ENCODE measurements at regions not wholly inside any gene's neighbourhood (a gene's known extent, or its start where the extent isn't known, plus 50 kb on each side); places are given as distances from the start of the nearest gene placed in this dataset.

DNA sequence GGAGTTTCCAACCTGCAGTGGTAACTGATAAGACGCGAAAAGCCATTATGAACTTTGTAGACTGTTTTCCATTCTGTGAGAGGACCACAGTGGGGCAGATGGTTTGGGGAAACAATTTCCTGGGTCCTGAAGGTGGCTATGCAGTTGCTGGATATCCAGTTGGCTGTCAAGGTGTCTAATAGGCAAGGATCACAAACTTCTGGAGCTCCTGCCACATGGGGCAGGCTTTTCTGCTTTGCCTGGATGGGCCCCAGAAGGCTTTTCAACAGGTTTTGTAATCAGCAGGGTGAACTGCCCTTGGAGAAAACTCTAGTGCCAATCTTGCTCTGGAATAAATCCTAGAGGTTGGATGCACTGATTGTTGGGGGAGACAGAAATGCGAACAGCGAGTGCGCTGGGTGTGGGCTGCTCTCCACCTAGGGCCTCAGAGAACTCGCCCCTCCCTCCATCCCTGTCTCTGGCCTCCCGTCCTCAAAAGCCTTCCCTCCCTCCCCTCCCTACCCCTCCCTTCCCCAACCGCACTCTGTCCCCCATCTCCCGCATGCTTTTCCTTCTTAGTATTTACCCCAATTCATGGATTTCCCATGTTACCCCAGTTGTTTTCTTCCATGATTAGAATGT, 210.3 kb upstream of the USP24 start:
- H3K4me1 ChIP-seq (ENCODE audit: control insufficient read depth, insufficient read depth, low read length), result peaks cover 6% of the 10 kb centered on the region
- no peak overlapping the region for H3K9ac ChIP-seq (ENCODE audit: low read length)
- H3K27ac ChIP-seq (ENCODE audit: low read depth, low read length), result no peak overlapping the region
- no peaks in the 10 kb centered on the region for H3K27me3 ChIP-seq (ENCODE audit: control insufficient read depth, insufficient read depth, low read length)
- H3K4me3 ChIP-seq (ENCODE audit: low read length), result no peak overlapping the region
- no peaks in the 10 kb centered on the region for H3K36me3 ChIP-seq (ENCODE audit: control insufficient read depth, insufficient read depth, low read length)

GRCh38 chr1:55423376-55423775, 208.2 kb upstream of the USP24 start:
- no peaks in the 10 kb centered on the region for H3K36me3 ChIP-seq (ENCODE audit: control insufficient read depth, insufficient read depth, low read length)
- H3K4me1 ChIP-seq (ENCODE audit: control insufficient read depth, insufficient read depth, low read length), result peaks cover 4% of the 10 kb centered on the region
- no peaks in the 10 kb centered on the region for H3K27me3 ChIP-seq (ENCODE audit: control insufficient read depth, insufficient read depth, low read length)
- no peak overlapping the region for H3K27ac ChIP-seq (ENCODE audit: low read depth, low read length)
- no peak overlapping the region for H3K4me3 ChIP-seq (ENCODE audit: low read length)
- no peak overlapping the region for H3K9ac ChIP-seq (ENCODE audit: low read length)

DNA sequence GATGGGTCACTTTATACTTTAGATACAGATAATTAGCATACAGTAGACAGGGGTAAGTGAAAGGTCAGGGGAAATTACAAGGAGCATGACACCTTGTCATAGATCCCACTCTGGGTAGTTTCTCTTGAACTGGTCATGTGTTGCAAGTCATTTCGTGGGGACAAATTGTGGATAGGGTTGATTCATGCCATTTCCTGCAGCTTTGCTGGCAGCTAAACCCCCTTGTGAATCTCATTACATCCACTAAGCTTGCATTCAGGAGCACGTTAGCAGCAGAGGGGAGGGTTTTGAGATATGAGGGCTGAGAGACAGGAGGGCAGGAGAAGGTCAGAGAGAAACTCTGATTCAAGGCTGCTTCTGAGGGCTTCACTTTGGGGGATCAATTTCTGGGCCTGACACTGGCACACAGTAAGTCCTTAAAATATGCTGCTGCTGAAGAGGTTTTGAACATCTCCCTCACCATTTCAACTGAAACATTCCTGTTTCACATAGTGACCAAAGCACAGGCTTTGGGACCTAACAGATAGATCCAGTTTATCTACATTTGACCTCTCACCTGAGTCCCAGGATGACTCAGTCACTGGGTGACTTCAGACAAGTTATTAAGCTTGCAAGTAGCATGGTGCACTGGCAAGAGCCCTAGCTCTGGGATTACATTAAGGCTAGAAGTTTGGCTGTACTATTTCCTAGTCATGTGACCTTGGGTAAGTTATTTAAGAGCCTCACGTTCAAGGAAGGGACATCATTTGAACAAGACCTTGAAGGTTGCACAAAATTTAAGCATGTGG, 206.0 kb upstream of the USP24 start:
- Histone ChIP-seq H3K9ac (ENCODE audit: low read length) (no peak overlapping the region), H3K27ac (ENCODE audit: low read depth, low read length) (no peak overlapping the region), H3K27me3 (ENCODE audit: control insufficient read depth, insufficient read depth, low read length) (no peaks in the 10 kb centered on the region), H3K4me1 (ENCODE audit: control insufficient read depth, insufficient read depth, low read length) (peaks cover under 1% of the 10 kb centered on the region), H3K4me3 (ENCODE audit: low read length) (no peak overlapping the region), H3K36me3 (ENCODE audit: control insufficient read depth, insufficient read depth, low read length) (no peaks in the 10 kb centered on the region)

- H3K4me1 ChIP-seq (ENCODE audit: control insufficient read depth, insufficient read depth, low read length), result no peaks in the 10 kb centered on the region
- H3K27ac ChIP-seq (ENCODE audit: low read depth, low read length), result no peak overlapping the region
- H3K27me3 ChIP-seq (ENCODE audit: control insufficient read depth, insufficient read depth, low read length), result no peaks in the 10 kb centered on the region
- H3K36me3 ChIP-seq (ENCODE audit: control insufficient read depth, insufficient read depth, low read length), result no peaks in the 10 kb centered on the region
- H3K9ac ChIP-seq (ENCODE audit: low read length), result no peak overlapping the region
- H3K4me3 ChIP-seq (ENCODE audit: low read length), result no peak overlapping the region
These were observed 204.9 kb upstream of the USP24 start for GRCh38 chr1:55420026-55420425.

DNA sequence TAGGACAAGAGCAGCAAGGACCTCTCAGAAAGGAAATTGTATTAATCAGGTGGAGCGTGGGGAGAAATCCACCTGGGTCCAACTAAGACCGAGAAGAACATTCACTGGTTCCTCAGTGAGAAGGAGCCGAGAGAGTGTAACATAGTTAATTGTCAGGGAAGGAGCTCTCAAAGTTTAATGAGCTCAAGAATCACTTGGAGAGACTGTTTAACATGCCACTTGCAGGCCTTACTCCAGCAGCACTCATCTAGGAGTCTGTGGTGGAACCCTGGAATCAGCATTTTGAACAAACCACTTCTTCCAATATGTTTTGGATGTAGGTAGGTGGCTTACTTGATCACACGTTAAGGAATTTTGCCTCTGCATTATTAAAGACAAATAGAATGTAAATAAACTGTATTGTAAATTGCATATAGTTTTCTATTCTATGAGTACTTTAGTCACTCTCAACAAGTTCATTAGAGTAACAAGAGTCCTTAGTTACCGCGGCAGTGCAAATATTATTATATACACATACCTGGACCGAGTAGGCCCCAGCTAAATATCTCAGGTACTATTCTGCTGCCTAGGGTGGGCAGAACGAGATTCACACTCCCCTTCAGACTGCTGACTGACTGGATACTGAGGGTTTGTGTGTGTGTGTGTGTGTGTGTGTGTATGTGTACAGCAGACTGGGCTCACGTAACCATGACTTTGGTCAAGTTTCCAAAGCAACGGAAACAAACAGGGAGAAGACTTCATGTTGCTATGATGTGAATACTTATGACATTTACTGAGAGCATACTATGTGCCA, 203.2 kb upstream of the USP24 start:
- H3K4me1 ChIP-seq (ENCODE audit: control insufficient read depth, insufficient read depth, low read length), result no peaks in the 10 kb centered on the region
- H3K36me3 ChIP-seq (ENCODE audit: control insufficient read depth, insufficient read depth, low read length), result no peaks in the 10 kb centered on the region

GRCh38 chr1:55416164-55416842, 201.1 kb upstream of the USP24 start:
- no peaks in the 10 kb centered on the region for H3K36me3 ChIP-seq (ENCODE audit: control insufficient read depth, insufficient read depth, low read length)
- no peak overlapping the region for H3K27ac ChIP-seq (ENCODE audit: low read depth, low read length)
- H3K4me1 ChIP-seq (ENCODE audit: control insufficient read depth, insufficient read depth, low read length), result no peaks in the 10 kb centered on the region
- no peak overlapping the region for H3K9ac ChIP-seq (ENCODE audit: low read length)
- no peak overlapping the region for H3K4me3 ChIP-seq (ENCODE audit: low read length)
- no peaks in the 10 kb centered on the region for H3K27me3 ChIP-seq (ENCODE audit: control insufficient read depth, insufficient read depth, low read length)

More for the DNA sequence above, 203.2 kb upstream of the USP24 start:
- Histone ChIP-seq H3K27ac (ENCODE audit: low read depth, low read length) (no peak overlapping the region), H3K9ac (ENCODE audit: low read length) (no peak overlapping the region), H3K4me3 (ENCODE audit: low read length) (no peak overlapping the region), H3K27me3 (ENCODE audit: control insufficient read depth, insufficient read depth, low read length) (no peaks in the 10 kb centered on the region)

GRCh38 chr1:55413286-55413685, 198.1 kb upstream of the USP24 start:
- Histone ChIP-seq H3K27me3 (ENCODE audit: control insufficient read depth, insufficient read depth, low read length) (no peaks in the 10 kb centered on the region), H3K9ac (ENCODE audit: low read length) (no peak overlapping the region), H3K4me1 (ENCODE audit: control insufficient read depth, insufficient read depth, low read length) (no peaks in the 10 kb centered on the region), H3K4me3 (ENCODE audit: low read length) (no peak overlapping the region), H3K36me3 (ENCODE audit: control insufficient read depth, insufficient read depth, low read length) (no peaks in the 10 kb centered on the region), H3K27ac (ENCODE audit: low read depth, low read length) (no peak overlapping the region)

DNA sequence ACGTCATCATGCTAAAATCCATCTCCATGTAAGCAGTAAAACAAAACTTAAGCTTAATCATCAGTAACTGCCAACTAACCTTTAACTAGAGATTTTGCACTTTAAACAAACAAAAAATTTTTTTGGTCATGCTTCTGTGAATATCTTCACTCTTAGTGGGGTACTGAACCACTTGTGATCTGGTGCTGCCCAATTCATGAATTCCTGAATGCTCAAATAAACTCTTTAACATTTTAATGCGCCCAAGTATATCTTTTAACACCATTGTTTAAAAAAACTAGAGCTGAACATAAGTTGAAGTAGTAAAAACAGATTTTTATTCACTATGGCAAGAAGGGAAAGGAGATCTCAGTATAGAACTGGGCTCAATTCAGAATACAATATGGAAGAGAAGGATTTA, 196.9 kb upstream of the USP24 start:
- Histone ChIP-seq H3K27ac (ENCODE audit: low read depth, low read length) (no peak overlapping the region), H3K27me3 (ENCODE audit: control insufficient read depth, insufficient read depth, low read length) (no peaks in the 10 kb centered on the region), H3K36me3 (ENCODE audit: control insufficient read depth, insufficient read depth, low read length) (no peaks in the 10 kb centered on the region), H3K9ac (ENCODE audit: low read length) (no peak overlapping the region), H3K4me3 (ENCODE audit: low read length) (no peak overlapping the region), H3K4me1 (ENCODE audit: control insufficient read depth, insufficient read depth, low read length) (no peaks in the 10 kb centered on the region)

- Histone ChIP-seq H3K4me1 (ENCODE audit: control insufficient read depth, insufficient read depth, low read length) (no peaks in the 10 kb centered on the region), H3K27ac (ENCODE audit: low read depth, low read length) (no peak overlapping the region), H3K27me3 (ENCODE audit: control insufficient read depth, insufficient read depth, low read length) (no peaks in the 10 kb centered on the region), H3K4me3 (ENCODE audit: low read length) (no peak overlapping the region), H3K9ac (ENCODE audit: low read length) (no peak overlapping the region), H3K36me3 (ENCODE audit: control insufficient read depth, insufficient read depth, low read length) (no peaks in the 10 kb centered on the region)
These were observed 187.7 kb upstream of the USP24 start for GRCh38 chr1:55402671-55403464.

- Histone ChIP-seq H3K4me1 (ENCODE audit: control insufficient read depth, insufficient read depth, low read length) (no peaks in the 10 kb centered on the region), H3K36me3 (ENCODE audit: control insufficient read depth, insufficient read depth, low read length) (no peaks in the 10 kb centered on the region), H3K27me3 (ENCODE audit: control insufficient read depth, insufficient read depth, low read length) (no peaks in the 10 kb centered on the region), H3K9ac (ENCODE audit: low read length) (no peak overlapping the region), H3K4me3 (ENCODE audit: low read length) (no peak overlapping the region), H3K27ac (ENCODE audit: low read depth, low read length) (no peak overlapping the region)
These were observed 187.0 kb upstream of the USP24 start for GRCh38 chr1:55402142-55402541.

DNA sequence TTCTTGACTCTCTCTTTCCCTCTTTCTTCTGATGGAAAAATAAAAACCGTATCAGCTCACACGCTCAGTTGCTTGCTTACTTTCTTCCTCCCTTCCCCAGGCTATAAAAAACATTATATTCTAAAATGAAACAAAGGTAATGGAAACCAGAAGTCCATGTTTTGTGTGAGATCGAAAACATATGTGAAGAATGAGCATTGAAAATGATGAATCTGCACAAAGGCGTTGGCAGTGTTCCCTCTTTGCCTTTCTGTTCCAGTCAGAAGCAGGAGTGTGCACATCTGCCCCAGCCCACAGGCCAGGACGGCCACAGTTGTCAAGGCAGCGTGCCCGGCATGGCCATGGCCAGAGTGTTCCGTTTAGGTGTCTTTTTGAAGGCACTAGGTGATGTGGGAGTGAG, 185.3 kb upstream of the USP24 start:
- Histone ChIP-seq H3K4me3 (ENCODE audit: low read length) (no peak overlapping the region), H3K27ac (ENCODE audit: low read depth, low read length) (no peak overlapping the region), H3K4me1 (ENCODE audit: control insufficient read depth, insufficient read depth, low read length) (no peaks in the 10 kb centered on the region), H3K36me3 (ENCODE audit: control insufficient read depth, insufficient read depth, low read length) (no peaks in the 10 kb centered on the region), H3K27me3 (ENCODE audit: control insufficient read depth, insufficient read depth, low read length) (no peaks in the 10 kb centered on the region), H3K9ac (ENCODE audit: low read length) (no peak overlapping the region)

Measured in rectal smooth muscle tissue (tissue), 1 donor.